Hippocampal formation (tissue), 2 donors: ENCODE measurements at regions not wholly inside any gene's neighbourhood (a gene's known extent, or its start where the extent isn't known, plus 50 kb on each side); places are given as distances from the start of the nearest gene placed in this dataset.

Source experiments
- DNase-seq, 2 donors: peaks; one replicate each; lab custom pipeline; 2025; lab: John Stamatoyannopoulos, UW

GRCh38 chr14:101405171-101405883, 156.0 kb upstream of the DIO3 start:
- DNase-seq, result no peak

- no peak for DNase-seq
Observed at GRCh38 chr14:101406921-101407320, 154.4 kb upstream of the DIO3 start.

GRCh38 chr14:101407328-101407727, 154.0 kb upstream of the DIO3 start:
- DNase-seq, result peak in 1 of 2 donors; percentile 19

- DNase-seq, result no peak
Observed at GRCh38 chr14:101408077-101408831, 153.0 kb upstream of the DIO3 start.

- DNase-seq, result no peak
Observed at GRCh38 chr14:101409006-101409543, 152.2 kb upstream of the DIO3 start.

- no peak for DNase-seq
Observed at GRCh38 chr14:101410126-101410525, 151.2 kb upstream of the DIO3 start.

GRCh38 chr14:101411151-101411550, 150.1 kb upstream of the DIO3 start:
- no peak for DNase-seq

- no peak for DNase-seq
Observed at GRCh38 chr14:101411779-101412178, 149.5 kb upstream of the DIO3 start.

- no peak for DNase-seq
Observed at GRCh38 chr14:101412739-101413138, 148.6 kb upstream of the DIO3 start.

GRCh38 chr14:101417434-101417833, 143.9 kb upstream of the DIO3 start:
- no peak for DNase-seq

GRCh38 chr14:101418601-101419000, 142.7 kb upstream of the DIO3 start:
- no peak for DNase-seq

GRCh38 chr14:101426466-101426865, 134.8 kb upstream of the DIO3 start:
- DNase-seq, result no peak

GRCh38 chr14:101428409-101428808, 132.9 kb upstream of the DIO3 start:
- DNase-seq, result no peak

GRCh38 chr14:101435546-101435945, 125.7 kb upstream of the DIO3 start:
- DNase-seq, result no peak

- DNase-seq, result no peak
Observed at GRCh38 chr14:101439023-101439422, 122.3 kb upstream of the DIO3 start.

- DNase-seq, result no peak
Observed at GRCh38 chr14:101440496-101440895, 120.8 kb upstream of the DIO3 start.

- no peak for DNase-seq
Observed at GRCh38 chr14:101441710-101442109, 119.6 kb upstream of the DIO3 start.

GRCh38 chr14:101442451-101442850, 118.8 kb upstream of the DIO3 start:
- no peak for DNase-seq

- DNase-seq, result no peak
Observed at GRCh38 chr14:101444116-101444515, 117.2 kb upstream of the DIO3 start.

- no peak for DNase-seq
Observed at GRCh38 chr14:101445278-101445677, 116.0 kb upstream of the DIO3 start.

- DNase-seq, result no peak
Observed at GRCh38 chr14:101446387-101446969, 114.8 kb upstream of the DIO3 start.

- no peak for DNase-seq
Observed at GRCh38 chr14:101449114-101449513, 112.2 kb upstream of the DIO3 start.

GRCh38 chr14:101451166-101451565, 110.1 kb upstream of the DIO3 start:
- no peak for DNase-seq
